ENCODE measurements at regions not wholly inside any gene's neighbourhood (a gene's known extent, or its start where the extent isn't known, plus 50 kb on each side); places are given as distances from the start of the nearest gene placed in this dataset.
"Not testable (repeated sequence)": the region's sequence is repeated elsewhere in the genome, so short reads cannot be mapped to it uniquely, and the experiment has no call there.

DNA sequence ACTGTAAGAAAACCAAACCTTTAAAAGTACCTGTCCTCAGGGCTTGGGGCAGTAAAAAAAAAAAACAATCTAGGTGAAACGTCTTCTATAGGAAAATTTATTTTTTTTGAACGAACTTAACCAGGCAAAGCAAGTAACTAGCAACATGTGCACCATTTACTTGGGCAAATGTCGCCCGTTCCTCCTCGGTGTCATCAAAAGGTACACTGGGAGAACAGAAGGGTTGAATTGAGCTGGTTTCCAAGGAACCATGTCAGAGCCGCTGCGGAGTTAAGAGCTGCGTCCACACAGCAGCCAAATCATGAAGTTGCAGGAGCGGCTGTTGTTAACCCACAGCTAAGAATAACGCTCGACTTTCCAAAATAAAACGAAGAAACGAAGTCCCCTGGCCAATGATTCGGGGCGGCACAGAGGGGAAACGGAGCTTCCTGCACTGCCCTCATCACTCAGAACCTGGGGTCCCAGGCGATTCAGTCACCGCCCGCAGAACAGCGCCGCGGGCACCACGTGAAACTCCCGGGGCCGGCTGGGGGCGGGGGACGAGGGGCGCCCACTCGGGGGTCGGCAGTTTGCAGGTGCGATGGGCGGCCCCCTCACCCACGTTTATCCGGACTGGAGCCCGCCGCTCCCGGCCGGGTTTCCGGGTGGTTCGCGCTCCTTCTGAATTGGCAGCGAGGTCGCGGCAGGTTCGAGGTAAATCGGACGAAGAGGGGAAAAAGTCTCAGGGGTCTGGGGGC is 53.6 kb upstream of the PLGLB1 start:
- not testable (repeated sequence) for DNase-seq (ENCODE audit: low read depth)

GRCh38 chr2:87075791-87076252 is 54.2 kb upstream of the PLGLB1 start:
- DNase-seq (ENCODE audit: low read depth), result not testable (repeated sequence)

DNA sequence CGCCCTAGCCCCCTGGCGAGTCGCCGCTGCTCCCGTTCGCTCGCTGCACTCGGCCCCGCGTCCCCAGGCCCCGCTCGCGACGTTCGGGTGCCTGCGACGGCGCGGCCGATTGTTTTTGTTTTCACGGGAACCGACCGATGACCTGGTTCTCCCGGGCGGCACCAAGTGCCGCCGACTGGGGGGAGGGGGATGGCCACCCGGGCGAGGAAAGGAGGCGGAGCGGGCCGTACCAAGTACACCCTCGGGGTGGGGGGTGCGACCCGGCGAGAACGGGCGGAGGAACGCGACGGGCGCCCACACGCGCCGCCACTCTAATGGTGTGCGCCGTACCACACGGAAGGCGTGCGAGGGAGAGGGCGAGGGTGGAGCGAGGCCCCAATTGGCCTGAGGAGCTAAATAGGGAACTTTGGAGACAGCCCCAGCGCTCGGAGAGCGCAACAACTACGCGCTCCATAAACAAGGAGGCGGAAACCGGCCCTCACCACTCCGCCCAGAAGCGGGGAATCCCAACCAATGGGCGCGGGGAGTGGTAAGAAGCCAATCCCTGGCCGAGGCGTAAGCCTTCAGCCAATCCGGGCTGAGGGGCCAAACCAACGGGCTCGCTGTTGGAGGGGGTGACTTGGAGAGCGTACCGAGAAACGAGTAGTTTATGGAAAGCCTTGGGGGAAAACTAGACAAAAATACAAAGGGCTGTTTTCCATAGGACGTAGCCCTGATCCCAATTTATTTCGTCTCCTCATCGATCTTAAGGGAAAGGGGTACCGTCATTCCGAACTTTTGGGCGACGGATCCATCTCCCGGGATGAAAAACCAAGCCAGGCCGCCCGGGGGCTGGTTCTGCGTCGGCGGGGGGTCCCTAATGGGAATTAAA is 54.8 kb upstream of the PLGLB1 start:
- peak; percentile 15 for DNase-seq (ENCODE audit: low read depth)

DNA sequence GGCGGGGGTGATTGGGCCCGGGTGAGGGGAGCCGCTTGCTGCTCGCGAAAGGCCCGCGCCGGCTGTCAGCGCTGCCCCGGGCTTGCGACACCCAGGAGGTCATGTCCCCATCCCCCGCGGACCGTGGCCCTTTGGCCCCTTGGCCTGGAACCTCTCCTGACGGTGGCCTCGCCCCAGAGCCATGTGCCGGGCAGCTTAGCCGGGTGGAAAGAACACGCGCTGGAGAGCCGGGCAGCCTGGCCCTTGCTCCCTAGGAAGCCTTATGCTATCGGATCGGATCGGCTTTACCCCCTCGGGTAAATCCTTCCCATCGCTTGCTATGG is 55.4 kb upstream of the PLGLB1 start:
- not testable (repeated sequence) for DNase-seq (ENCODE audit: low read depth)

DNA sequence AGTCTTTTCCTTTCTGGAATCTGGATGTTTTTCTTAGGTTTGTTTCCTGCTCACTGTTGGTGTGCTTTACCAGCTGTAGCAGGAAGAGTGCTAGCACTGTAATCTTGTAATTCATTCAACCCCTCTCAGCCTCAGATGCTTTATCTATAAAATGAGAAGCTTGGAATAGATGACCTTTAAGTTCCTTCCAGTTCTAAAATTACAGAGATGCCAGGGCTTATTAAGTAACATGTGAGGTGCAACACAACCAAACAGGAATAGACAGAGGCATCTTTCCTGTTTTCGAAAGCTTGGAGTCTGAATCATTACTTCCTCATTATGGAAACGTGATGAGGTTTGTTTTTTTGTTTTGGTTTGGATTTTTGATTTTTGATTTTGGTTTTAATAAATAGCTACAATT is 60.1 kb upstream of the PLGLB1 start:
- DNase-seq (ENCODE audit: low read depth), result not testable (repeated sequence)

DNA sequence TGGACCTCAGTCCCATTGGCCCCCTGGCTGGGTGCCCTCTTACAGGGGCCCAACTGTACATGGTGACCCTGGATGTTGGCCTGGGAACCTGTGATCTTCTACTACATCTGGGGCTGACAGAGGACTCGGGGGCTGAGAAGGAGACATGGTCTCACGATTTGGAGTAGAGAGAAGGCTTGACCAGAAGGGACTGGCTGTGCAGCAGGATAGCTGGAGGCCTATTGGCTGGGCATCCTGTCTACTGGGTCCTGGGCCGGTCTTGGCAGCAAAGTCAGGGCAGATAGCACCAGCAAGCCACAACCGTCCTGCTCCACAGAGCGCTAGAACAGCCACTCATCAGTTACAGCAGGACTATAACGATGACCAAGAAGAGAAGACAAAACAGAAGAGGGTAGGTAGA is 66.4 kb upstream of the PLGLB1 start:
- DNase-seq (ENCODE audit: low read depth), result not testable (repeated sequence)

DNA sequence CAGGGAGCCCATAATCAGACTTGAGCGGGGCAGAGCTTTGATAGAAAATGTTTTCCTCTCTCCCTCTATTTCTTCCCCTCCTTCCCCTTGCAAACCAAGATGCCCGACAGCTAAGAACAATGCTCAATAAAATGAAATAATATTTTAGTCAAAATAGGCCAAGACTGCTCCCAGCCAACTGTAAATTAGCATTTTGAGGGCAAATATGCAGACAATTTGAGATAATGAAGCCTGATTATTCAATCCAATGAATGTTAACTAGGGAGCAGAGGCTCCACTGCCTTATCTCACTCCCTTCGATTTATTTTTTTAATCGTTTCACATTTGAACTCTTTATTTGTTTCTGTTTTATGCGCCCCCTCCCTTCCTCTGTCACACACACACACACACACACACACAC is 67.8 kb upstream of the PLGLB1 start:
- not testable (repeated sequence) for DNase-seq (ENCODE audit: low read depth)

- not testable (repeated sequence) for DNase-seq (ENCODE audit: low read depth)
These were observed 71.6 kb upstream of the PLGLB1 start for GRCh38 chr2:87093252-87093651.

DNA sequence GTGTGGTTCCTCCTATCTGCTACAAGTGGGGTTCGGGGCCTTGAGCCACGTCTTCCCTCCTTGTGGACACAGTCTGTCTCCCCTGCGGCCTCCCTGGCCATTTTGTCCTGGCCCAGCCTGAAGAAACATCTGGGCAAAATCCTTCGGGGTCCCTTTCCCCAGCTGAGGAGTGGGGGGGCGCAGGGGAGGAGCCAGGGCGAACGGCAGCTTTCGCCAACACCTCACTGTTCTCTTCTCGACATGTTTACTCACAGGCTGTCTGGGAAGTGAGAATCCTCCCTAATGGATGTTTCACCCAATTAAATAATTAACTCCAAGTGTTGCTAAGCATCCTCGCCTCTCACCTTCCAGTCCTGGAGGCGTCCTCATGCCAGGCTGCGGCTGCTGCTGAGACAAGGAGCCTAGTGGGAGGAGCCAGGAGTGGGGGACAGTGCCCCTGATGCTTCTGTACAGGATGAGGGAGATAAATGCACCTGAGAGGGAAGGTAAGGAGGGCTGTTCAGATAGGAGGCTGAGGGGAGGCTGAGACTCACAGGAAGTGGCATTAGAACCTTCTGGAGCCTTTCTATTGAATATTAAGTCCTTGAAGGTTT is 72.4 kb upstream of the PLGLB1 start:
- DNase-seq (ENCODE audit: low read depth), result not testable (repeated sequence)

DNA sequence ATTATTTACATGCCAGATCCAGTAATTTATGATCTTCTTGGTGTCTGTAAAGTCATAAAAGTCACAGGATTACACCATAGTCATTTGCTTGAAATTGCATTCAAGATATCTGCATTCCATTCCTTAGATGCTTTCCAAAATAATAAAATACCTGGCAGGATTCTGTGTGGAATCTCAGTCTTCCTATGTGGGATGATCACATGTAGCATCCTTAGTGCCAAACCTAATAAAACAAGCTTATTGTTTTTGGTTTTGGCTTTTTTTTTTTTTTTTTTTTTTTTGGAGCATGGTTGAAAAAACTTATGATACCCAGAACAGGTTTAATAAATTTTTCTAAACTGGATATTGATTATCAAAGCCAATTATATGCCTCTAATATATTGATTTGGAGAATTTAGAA is 74.2 kb upstream of the PLGLB1 start:
- DNase-seq (ENCODE audit: low read depth), result not testable (repeated sequence)

DNA sequence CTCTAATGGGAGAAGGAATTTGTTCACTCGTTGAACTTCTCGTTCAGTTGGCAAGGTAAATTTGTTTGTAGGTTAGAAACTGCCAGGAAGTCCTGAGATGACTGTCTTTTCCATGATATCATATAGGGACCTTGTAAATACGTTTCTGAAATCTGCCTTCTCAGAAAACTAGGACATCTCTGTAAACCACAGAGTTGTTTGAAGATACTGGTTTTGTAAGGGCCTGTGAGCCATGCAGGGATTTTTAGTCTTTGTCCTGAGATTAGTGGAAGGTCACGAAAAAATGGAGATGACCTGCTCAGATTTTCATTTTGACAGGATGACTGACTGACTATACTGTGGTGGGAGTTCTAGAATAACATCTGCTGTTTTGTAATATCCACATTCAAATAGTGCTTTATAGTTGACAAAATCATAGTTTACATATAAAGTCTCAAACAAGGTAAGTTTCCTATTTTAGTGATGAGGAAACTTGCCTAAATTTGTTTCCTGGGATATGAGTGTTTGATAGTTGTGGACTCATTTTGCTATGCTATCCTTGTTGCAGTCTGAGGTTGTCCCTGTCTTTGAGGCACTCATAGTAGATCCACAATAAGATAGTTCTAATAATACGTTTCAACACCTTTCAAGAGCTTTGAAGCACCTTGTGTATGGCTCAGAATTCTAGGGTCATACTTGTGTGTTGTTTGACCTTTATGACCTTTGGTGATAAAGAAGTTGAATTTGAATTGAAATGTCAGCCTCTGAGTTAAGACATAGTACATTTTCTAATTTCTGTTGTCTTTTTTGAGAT is 107.3 kb upstream of the PLGLB1 start:
- not testable (repeated sequence) for DNase-seq (ENCODE audit: low read depth)

DNA sequence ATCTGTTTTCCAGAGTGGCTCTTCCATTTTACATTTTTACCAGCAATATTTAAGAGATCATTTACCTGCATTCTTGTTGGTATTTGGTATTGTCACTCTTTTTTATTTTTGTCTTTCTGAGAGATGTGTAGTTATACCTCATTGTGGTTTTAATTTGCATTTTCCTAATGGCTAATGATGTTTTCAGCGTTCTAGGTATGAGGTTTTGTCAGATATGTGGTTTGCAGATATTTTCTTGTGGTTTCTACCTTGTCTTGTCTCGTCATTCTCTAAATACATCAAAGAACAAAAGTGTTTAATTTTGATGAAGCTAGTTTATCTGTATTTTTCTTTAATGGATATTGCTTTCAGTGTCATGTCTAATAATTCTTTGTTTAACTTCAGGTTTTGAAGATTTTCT is 110.9 kb upstream of the PLGLB1 start:
- not testable (repeated sequence) for DNase-seq (ENCODE audit: low read depth)

GRCh38 chr2:87151835-87152493 is 130.3 kb upstream of the PLGLB1 start:
- DNase-seq (ENCODE audit: low read depth), result not testable (repeated sequence)

DNA sequence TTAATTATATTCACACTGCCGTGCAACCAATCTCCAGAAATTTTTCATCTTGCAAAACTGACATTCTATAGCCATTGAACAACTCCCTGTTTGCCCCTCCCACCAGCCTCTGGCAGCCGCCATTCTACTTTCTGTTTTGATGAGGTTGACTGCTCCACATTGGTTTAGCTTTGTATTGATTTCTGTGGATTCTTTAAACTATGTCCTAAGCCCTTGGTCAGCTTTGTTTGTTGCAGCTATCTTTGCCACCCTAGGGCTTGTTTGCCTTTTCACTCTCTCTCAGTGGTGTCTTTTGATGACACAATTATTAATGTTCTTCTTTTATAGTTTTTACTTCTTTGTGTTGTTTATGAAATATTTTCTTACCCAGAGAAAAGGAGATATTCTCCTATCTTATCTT is 152.8 kb upstream of the PLGLB1 start:
- not testable (repeated sequence) for DNase-seq (ENCODE audit: low read depth)

- not testable (repeated sequence) for DNase-seq (ENCODE audit: low read depth)
These were observed 161.7 kb upstream of the PLGLB1 start for GRCh38 chr2:87183373-87183772.

DNA sequence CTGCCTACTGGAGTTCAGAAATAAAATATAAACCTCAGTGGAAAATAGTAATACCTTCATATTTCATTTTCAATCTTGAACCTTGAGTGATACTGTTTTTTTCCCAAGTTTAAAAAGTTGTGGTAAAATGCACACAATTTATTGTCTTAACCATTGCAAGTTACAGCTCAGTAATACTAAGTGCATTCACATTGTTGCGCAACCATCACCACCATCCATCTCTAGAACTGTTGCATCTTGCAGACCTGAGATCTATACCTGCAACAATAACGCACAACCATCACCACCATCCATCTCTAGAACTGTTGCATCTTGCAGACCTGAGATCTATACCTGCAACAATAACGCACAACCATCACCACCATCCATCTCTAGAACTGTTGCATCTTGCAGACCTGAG is 162.6 kb upstream of the PLGLB1 start:
- not testable (repeated sequence) for DNase-seq (ENCODE audit: low read depth)

DNA sequence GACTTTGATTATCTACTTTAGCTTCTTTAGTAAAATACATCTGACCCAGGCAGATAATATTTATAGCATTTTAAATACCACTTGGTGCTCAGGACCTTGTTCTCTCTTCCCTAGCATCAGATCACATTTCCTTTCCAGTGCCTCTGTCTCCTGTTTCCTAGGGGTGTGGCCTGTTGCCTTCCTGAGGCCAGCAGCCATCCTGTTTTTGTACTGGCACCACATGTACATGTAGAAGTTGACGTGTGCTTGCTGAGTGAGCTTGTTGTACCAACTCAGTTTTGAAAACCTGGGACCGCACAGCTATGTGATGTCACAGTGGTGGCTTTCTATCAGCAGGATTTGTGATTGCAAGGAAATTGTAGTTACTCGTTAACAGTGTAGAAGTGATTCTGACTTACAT is 167.6 kb upstream of the PLGLB1 start:
- DNase-seq (ENCODE audit: low read depth), result not testable (repeated sequence)

GRCh38 chr2:87193336-87193735 is 171.7 kb upstream of the PLGLB1 start:
- not testable (repeated sequence) for DNase-seq (ENCODE audit: low read depth)

DNA sequence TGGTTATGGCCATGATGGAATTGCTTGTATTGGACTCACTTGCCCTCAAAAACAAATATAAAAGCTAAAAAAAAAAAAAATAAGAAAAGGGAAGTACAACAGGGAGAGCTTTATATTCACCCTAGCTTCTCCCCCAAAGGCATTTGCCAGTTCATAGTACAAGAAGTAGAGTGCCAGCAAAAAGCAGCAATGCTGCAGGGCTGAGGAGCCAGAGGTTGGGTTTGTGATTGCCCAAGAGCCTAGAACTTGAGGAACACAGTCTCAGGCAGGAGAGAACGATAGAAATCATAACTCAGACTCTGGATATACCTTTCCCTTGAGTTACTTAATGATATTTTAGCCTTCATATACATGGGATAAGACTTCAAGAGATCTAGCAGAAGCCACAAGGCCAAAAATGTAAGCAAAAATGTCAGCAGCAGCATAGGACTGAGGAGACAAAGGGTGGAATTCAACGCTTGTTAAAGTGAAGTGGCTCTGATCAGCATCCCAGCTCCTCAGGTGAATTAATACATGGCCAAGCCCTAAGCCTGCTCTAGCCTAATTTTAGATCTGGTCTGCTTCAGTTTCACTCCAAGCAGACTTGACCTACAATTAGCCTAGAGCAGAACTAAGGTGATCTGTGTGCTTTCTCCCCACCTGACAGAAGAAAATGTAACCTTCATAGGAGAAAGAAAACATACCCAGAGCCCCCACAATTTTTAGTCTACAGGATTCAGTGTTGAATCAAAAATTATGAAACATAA is 172.8 kb upstream of the PLGLB1 start:
- DNase-seq (ENCODE audit: low read depth), result not testable (repeated sequence)

DNA sequence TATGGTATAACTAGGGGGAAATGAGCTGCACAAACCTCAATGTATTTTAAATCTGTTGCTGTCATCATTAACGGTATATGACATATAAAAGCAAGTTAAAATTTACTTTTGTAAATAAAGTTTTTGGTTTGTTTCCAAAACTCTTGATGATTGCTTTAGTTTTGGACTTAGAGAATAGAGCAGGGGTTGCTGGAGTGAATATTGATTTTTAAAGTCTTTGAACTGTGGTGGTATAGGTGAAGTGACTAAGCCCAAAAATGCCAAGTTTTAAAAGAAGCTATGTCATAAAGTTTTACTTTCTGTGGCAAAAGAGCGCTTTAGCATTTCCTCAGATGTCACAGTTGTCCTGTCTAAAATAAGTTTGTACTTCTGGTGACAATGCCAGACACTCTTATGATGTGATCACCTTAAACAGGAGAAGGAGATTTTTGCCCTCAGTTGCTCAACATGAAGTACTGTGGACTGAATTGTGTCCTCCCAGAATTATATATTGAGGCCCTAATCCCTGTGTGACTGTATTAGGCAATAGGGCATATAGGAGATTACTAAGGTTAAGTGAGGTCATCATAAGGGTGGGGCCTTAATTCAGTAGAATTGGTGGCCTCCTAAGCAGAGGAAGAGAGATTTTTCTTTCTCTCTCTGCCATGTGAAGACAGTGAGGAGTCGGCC is 175.2 kb upstream of the PLGLB1 start:
- not testable (repeated sequence) for DNase-seq (ENCODE audit: low read depth)
